Ascending aorta (tissue), 2 donors: ENCODE measurements at regions not wholly inside any gene's neighbourhood (a gene's known extent, or its start where the extent isn't known, plus 50 kb on each side); places are given as distances from the start of the nearest gene placed in this dataset.
"Not testable (repeated sequence)": the region's sequence is repeated elsewhere in the genome, so short reads cannot be mapped to it uniquely, and the experiment has no call there.

Experiments used
- DNase-seq, 2 donors: peaks; one replicate each; pipeline ENCODE4 v3.0.0-alpha.2; 2019; ENCODE audit warnings: low spot score in 2 of 2
- H3K27ac ChIP-seq, 2 donors: fragments of 200-600 bp; sonication (generic); one replicate each; pipeline ENCODE4 v1.5.1; 2016 to 2017; ENCODE audit warnings: mild to moderate bottlenecking in 1 of 2
- H3K27me3 ChIP-seq: fragments of 200-600 bp; sonication (generic); one replicate; pipeline ENCODE4 v1.5.1; 2017
- H3K36me3 ChIP-seq, 2 donors: fragments of 200-600 bp; sonication (generic); one replicate each; pipeline ENCODE4 v1.5.1; 2016
- H3K4me1 ChIP-seq, 2 donors: fragments of 200-600 bp; sonication (generic); one replicate each; pipeline ENCODE4 v1.5.1; 2016 to 2017; ENCODE audit warnings: mild to moderate bottlenecking in 1 of 2
- H3K4me3 ChIP-seq, 2 donors: fragments of 200-600 bp; sonication (generic); one replicate each; pipeline ENCODE4 v1.5.1; 2016 to 2017; ENCODE audit warnings: mild to moderate bottlenecking in 1 of 2
- H3K9me3 ChIP-seq, 2 donors: fragments of 200-600 bp; sonication (generic); one replicate each; pipeline ENCODE4 v1.5.1; 2016
- CTCF ChIP-seq, 3 experiments: fragments of 200-600 bp in 2 of 3; fragments of 450-650 bp in 1 of 3; sonication (generic) in 2 of 3; IDR thresholded peaks; one replicate each; pipeline ENCODE4 v1.5.1; 2016 to 2019; ENCODE audit warnings: antibody characterized with exemption in 3 of 3, mild to moderate bottlenecking in 1 of 3, moderate library complexity in 1 of 3
- intact Hi-C: fragments of 100-400 bp; cut with DNase I; formaldehyde crosslinking; loops from one replicate; pipeline ENCODE4 v1.15.1; 2023

- no peak for TF ChIP-seq CTCF (IDR thresholded peaks at IDR 0.05)
- no peak for DNase-seq
- H3K27me3 ChIP-seq, result no peaks in the 10 kb centered on the region
- H3K9me3 ChIP-seq, result no peaks in the 10 kb centered on the region
- intact Hi-C loops, result no loop called here
- no peaks in the 10 kb centered on the region for H3K4me1 ChIP-seq
- H3K4me3 ChIP-seq, result no peak overlapping the region
- H3K36me3 ChIP-seq, result no peaks in the 10 kb centered on the region
- no peak overlapping the region for H3K27ac ChIP-seq
Observed at GRCh38 chr3:137150825-137151224, 193.0 kb downstream of the IL20RB start.

GRCh38 chr3:137153046-137153445, 195.3 kb downstream of the IL20RB start:
- H3K36me3 ChIP-seq, H3K4me3 ChIP-seq, H3K4me1 ChIP-seq, intact Hi-C loops, DNase-seq, H3K9me3 ChIP-seq, H3K27ac ChIP-seq, H3K27me3 ChIP-seq: not testable (repeated sequence)

- TF ChIP-seq CTCF (IDR thresholded peaks at IDR 0.05), result no peak
- H3K27me3 ChIP-seq, result no peaks in the 10 kb centered on the region
- DNase-seq, result no peak
- intact Hi-C loops, result no loop called here
- H3K27ac ChIP-seq, result peak overlapping the region in 1 of 2 donors; percentile 10
- H3K4me3 ChIP-seq, result peak overlapping the region; percentile 1 to 38
- no peaks in the 10 kb centered on the region for H3K9me3 ChIP-seq
- H3K36me3 ChIP-seq, result no peaks in the 10 kb centered on the region
- H3K4me1 ChIP-seq, result no peaks in the 10 kb centered on the region
Observed at GRCh38 chr3:137163241-137163871, 205.6 kb downstream of the IL20RB start.

- intact Hi-C loops, result no loop called here
- H3K9me3 ChIP-seq, result no peaks in the 10 kb centered on the region
- H3K4me1 ChIP-seq, result no peaks in the 10 kb centered on the region
- no peaks in the 10 kb centered on the region for H3K27me3 ChIP-seq
- TF ChIP-seq CTCF (IDR thresholded peaks at IDR 0.05), result no peak
- peak overlapping the region in 1 of 2 donors; percentile 10 for H3K27ac ChIP-seq
- no peaks in the 10 kb centered on the region for H3K36me3 ChIP-seq
- H3K4me3 ChIP-seq, result peak overlapping the region; percentile 1 to 38
- no peak for DNase-seq
Observed at GRCh38 chr3:137163958-137164357, 206.2 kb downstream of the IL20RB start.

GRCh38 chr3:137165117-137165806, 207.5 kb downstream of the IL20RB start:
- Histone ChIP-seq H3K27ac (no peak overlapping the region), H3K27me3 (no peaks in the 10 kb centered on the region), H3K36me3 (no peaks in the 10 kb centered on the region), H3K9me3 (no peaks in the 10 kb centered on the region), H3K4me1 (no peaks in the 10 kb centered on the region), H3K4me3 (no peak overlapping the region)
- DNase-seq, result no peak
- intact Hi-C loops, result no loop called here
- no peak for TF ChIP-seq CTCF (IDR thresholded peaks at IDR 0.05)

- Histone ChIP-seq H3K27ac (no peak overlapping the region), H3K9me3 (no peaks in the 10 kb centered on the region), H3K27me3 (no peaks in the 10 kb centered on the region), H3K4me1 (no peaks in the 10 kb centered on the region), H3K36me3 (no peaks in the 10 kb centered on the region), H3K4me3 (no peak overlapping the region)
- intact Hi-C loops, result no loop called here
- TF ChIP-seq CTCF (IDR thresholded peaks at IDR 0.05), result no peak
- DNase-seq, result no peak
Observed at GRCh38 chr3:137171834-137172603, 214.2 kb downstream of the IL20RB start.
